Renal pelvis (tissue), 1 donor: ENCODE measurements at regions not wholly inside any gene's neighbourhood (a gene's known extent, or its start where the extent isn't known, plus 50 kb on each side); places are given as distances from the start of the nearest gene placed in this dataset.
"Not testable (repeated sequence)": the region's sequence is repeated elsewhere in the genome, so short reads cannot be mapped to it uniquely, and the experiment has no call there.

Experiments
- DNase-seq: peaks from one replicate; pipeline ENCODE4 v3.0.0-alpha.2; 2013

DNA sequence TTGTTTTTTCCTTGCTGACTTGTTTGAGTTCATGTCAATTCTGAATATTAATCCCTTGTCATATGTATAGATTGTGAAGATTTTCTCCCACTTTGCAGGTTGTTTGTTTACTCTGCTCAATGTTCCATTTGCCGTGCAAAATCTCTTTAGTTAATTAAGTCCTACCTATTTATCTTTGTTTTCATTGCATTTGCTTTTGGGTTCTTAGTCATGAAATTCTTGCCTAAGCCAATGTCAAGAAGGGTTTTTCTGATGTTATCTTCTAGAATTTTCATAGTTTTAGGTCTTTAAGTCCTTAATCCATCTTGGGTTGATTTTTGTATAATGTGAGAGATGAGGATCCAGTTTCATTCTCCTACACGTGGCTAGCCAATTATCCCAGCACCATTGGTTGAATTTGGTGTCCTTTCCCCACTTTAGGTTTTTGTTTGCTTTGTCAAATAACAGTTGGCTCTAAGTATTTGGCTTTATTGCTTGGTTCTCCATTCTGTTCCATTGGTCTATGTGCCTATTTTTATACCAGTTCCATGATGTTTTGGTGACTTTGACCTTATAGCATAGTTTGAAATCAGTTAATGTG is 163.1 kb upstream of the PGR start:
- DNase-seq, result no peak

DNA sequence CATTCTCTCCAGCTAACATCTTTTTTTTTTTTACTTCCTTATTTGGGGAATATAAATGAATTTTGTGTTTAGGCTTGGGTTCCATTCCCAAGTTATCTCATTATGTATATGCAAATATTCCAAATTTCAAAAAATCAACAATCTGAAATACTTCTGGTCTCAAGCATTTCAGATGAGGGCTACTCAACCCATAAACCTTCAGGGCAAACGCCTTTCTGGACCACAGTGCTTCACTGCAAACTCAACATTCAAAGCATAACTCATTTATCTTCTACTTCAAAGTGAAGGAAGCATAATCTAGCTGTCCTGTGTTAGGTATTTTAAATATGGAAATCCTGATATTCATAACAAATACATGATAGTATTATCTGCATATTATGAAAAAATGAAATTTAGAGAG is 161.7 kb upstream of the PGR start:
- DNase-seq, result no peak

DNA sequence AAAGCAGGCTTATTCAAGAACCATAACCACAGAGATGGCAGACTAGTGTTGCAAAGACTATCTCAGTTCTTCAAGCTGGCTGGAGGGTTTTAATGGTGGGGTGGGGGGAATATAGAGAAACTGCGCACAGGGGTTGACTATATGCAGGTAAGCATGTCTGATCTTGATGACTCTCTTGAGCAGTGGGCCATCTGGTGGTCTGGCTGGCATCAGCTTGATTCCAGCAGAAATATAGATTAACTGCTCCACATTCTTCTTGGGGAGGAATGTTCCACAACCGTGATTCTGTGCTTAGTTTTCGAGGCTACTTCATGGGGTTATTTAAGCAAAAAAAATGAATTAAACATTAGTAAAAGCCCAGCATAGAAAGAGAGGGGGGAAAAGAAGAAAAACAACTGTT is 158.8 kb upstream of the PGR start:
- no peak for DNase-seq

GRCh38 chr11:101279728-101280127 is 150.1 kb upstream of the PGR start:
- DNase-seq, result no peak

DNA sequence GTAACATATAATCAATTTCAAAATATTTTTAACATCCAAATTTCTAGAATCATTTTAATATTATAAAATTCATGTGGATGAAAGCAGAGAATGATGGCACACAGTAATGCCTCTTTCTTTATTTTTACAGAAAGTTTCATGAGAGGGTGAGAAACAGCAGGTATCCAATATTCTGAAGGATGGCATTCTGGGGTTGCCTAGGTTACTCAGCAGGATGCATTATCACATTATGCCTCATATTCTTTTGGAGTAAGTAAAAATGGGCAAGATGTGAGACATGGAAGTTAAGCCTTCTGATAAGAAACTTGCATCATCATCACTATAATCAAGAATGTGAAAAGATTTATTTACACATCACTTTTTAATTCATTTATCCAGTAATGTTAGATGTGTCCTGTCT is 148.7 kb upstream of the PGR start:
- DNase-seq, result no peak

GRCh38 chr11:101277036-101277435 is 147.4 kb upstream of the PGR start:
- DNase-seq, result no peak

DNA sequence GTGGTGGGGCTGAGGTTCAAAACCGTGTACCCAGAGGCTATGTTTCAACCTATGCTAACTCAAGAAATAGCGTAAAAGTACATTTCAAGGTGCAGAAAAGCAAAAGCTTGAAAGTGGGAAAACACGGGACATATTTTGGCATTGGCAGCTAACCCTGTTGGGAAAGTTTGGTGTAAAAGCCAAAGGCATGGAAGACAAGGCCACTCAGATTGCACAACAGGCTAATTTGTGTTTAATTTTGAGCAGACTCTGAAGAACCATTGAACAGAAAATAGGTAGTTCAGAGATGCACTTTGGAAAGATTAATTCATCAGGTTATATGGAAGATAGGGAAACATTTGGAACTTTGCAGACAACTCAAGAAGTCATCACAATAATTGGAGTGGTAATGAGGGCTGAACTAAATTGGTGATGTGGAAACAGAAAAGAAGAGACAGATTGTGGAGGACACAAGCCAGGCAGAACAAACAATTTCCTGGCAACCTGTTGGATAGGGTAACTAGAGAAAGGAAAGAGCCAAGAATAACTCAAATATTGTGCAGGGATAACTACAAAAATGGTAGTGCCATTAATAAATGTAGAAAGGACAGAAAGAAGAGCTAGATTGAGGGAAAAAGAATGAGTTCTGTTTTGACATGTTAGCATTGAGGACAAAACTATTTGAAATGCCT is 140.5 kb upstream of the PGR start:
- no peak for DNase-seq

- no peak for DNase-seq
Observed at GRCh38 chr11:101269390-101269789, 139.8 kb upstream of the PGR start.

DNA sequence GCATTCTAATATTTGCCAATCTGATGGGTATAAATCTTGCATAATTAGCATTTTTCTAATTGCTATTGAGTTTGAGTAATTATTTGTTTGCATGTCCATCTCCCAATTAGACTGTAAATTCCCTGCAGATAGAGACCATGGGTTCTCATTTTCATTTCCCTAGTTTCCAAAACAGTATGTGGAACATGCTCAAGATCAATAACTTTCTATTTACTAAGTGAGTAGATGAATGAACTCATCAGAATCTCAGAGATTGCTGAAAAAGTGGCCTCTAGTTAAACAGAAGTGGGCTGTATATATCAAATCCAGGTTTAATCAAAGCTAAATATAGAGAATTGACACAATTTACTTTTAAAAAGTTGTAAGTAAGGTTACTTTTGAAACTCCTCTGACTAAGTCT is 138.0 kb upstream of the PGR start:
- DNase-seq, result no peak

DNA sequence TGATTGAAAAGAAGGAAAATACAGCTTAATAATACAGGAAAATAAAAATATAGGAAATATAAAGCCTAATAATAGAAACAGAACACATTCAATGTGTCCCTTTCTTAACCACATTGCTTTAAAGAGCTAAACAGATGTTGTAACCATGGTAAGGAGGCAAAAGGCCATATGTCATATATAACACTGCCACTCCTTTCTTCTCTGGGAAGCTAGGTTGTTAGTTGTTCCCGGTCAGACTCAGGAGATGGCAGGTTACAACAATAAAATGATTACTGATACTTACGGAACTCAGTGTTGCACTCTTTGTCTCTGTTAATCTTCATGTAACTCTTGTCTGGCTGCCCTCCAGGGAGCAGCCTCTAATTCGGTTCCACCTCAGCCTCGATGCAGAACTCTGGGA is 134.7 kb upstream of the PGR start:
- no peak for DNase-seq

GRCh38 chr11:101262995-101263394 is 133.4 kb upstream of the PGR start:
- no peak for DNase-seq

- DNase-seq, result no peak
Observed at GRCh38 chr11:101262258-101262657, 132.6 kb upstream of the PGR start.

DNA sequence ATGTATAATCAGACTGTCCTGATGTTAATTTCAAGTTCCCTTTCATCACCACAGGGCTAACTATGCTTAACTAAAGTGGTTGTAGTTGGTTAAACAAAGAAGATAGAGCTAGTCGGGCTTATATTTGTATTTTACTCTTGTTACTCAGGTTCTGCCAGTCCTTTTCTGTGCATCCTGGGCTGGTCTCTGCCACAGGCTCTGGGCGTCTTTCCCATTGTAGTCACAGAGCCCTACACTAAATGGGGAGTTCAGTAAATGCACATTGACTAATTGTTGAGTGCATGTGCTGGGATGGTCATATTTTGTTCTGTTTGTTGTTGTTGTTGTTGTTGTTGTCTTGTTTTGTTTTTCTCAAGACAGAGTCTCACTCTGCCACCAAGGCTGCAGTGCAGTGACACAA is 125.4 kb upstream of the PGR start:
- no peak for DNase-seq

DNA sequence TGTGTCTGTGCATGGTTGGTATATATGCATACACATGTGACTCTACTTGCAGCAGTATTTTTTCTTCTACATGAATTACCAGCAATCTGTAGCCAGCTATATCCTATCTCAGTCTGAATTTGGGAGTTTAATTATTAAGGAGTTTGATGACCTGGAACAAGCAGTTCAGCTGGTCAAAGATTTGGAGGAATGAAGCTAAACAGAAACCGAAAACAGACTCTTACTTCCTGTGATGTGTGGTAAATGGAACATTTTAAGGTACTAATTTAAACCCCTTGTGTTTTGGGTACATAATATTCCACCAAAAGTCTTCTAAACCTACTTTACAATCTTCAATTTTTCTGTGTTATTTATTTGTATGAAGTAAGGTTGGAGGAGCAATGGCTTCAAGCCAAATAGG is 124.4 kb upstream of the PGR start:
- DNase-seq, result no peak

GRCh38 chr11:101245635-101246034 is 116.0 kb upstream of the PGR start:
- not testable (repeated sequence) for DNase-seq

- not testable (repeated sequence) for DNase-seq
Observed at GRCh38 chr11:101245081-101245480, 115.5 kb upstream of the PGR start.

- DNase-seq, result no peak
Observed at GRCh38 chr11:101241160-101241795, 111.7 kb upstream of the PGR start.

DNA sequence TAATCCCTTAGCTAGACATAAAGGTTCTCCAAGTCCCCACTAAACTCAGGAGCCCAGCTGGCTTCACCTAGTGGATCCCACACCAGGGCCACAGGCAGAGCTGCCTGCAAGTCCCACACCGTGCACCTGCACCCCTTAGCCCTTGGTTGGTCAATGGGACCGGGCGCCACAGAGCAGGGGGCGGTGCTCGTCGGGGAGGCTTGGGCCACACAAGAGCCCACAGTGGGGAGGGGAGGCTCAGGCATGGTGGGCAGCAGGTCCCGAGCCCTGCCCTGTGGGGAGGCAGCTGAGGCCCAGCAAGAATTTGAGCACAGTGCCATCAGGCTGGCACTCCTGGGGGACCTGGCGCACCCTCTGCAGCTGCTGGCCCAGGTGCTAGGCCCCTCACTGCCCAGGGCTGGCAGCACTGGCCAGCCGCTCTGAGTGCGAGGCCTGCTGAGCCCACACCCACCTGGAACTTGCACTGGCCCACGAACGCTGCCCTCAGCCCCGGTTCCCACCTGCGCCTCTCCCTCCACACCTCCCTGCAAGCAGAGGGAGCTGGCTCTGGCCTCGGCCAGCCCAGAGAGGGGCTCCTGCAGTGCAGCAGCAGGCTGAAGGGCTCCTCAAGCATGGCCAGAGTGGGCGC is 101.7 kb upstream of the PGR start:
- DNase-seq, result not testable (repeated sequence)

DNA sequence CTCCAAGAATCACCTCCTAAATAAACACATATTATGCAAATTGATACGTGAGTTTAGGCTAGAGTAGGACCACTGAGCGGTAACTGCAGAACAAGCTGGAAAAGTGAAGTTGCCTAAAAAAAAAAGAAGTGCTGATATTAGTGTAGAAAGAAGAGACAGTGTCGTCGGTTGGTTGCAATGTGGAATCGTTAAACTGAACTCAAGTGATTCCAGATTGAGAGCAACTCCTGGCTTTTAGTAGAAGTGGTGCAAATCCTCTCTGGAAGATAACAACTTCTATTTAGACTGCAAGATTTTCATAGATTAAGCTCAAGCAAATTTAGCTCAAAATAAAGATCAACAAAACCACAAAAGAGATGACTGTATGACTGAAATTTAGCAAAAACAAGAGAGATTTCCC is 97.0 kb upstream of the PGR start:
- no peak for DNase-seq

DNA sequence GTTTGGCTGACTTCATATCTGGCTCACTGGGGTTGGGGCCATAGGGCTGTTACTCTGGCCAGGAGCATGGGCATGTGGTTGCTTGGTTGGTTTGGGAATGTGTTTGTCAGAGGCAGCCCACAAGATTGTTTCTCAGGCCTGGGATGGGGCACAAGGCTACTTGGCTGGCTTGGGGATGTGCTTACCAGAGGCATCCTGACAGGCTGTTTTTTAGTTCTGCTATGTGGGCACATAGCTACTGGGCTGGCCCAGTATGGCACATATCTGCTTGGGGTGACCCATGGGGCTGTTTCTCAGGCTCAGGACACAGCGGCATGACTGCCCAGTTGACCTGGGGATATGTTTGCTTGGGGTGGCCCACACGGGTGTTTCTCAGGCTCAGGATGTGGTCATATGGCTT is 94.6 kb upstream of the PGR start:
- no peak for DNase-seq

DNA sequence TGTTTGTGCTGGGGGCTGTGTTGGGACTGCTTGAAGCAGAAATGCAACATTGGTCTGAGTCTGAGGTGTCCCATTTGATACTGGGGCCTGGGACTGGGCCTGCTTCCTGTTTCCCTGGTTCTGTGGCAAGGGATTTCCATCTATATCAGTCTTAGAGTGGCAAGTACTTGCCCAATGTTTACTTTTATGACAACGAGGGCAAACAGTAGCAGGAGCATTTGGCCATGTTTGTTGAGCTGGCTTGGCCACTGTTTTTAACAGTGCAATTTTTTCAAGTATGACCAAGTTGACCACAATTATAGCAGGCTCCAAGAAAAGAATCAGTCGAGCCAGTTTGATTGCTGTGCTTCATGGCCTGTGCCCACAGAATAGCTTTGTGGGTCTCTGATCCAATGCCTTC is 88.5 kb upstream of the PGR start:
- not testable (repeated sequence) for DNase-seq

DNA sequence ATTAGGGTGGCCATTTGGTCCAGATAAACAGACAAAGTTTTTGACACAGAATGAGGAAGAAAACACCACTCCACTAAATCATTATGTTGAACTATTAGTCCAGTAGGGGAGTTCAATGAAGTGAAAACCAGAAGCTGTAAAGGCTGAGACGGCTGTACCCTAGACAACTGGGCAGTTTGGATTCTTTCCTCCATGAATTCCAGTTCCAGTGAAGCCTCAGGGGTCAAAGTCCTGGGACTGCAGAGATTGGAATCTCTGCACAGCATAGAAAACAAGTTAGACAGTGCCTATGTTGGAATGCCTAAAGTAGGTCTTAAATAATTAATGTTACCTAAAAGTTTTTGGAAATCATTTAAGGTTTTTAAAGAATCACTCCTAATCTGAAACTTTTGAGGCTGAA is 86.5 kb upstream of the PGR start:
- not testable (repeated sequence) for DNase-seq

- DNase-seq, result no peak
Observed at GRCh38 chr11:101215069-101215468, 85.5 kb upstream of the PGR start.
